ENCODE measurements at regions not wholly inside any gene's neighbourhood (a gene's known extent, or its start where the extent isn't known, plus 50 kb on each side); places are given as distances from the start of the nearest gene placed in this dataset.

DNA sequence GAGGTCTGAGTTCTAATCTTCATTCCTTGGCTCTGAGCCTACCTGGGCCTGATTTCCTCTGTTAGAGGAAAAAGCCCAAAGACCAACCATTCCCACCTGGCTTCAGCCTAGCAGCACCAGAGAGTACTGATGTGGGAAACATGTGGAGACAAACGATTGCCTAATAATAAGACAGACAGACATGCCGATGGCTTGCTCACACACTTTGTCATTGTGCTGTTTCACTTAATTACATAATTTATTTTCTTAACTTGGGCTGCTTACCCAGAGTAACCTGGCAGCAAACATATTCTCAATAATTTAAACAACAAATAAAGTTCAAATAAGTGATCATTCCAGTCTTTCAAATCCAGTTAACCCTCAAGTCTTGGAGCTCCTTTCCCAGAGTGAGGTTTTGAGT lies 83.4 kb downstream of the MAF start:
- TF ChIP-seq EZH2phosphoT487 (IDR thresholded peaks at IDR 0.05; ENCODE audit: low read length) = no peak
- TF ChIP-seq, protein P1, sequence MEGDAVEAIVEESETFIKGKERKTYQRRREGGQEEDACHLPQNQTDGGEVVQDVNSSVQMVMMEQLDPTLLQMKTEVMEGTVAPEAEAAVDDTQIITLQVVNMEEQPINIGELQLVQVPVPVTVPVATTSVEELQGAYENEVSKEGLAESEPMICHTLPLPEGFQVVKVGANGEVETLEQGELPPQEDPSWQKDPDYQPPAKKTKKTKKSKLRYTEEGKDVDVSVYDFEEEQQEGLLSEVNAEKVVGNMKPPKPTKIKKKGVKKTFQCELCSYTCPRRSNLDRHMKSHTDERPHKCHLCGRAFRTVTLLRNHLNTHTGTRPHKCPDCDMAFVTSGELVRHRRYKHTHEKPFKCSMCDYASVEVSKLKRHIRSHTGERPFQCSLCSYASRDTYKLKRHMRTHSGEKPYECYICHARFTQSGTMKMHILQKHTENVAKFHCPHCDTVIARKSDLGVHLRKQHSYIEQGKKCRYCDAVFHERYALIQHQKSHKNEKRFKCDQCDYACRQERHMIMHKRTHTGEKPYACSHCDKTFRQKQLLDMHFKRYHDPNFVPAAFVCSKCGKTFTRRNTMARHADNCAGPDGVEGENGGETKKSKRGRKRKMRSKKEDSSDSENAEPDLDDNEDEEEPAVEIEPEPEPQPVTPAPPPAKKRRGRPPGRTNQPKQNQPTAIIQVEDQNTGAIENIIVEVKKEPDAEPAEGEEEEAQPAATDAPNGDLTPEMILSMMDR (IDR thresholded peaks at IDR 0.05; ENCODE audit: low read length) = no peak

Measured in MM.1S (cell line).